Natural killer cell treated with Interleukin-12 subunit alpha and Interleukin-12 subunit beta and Interleukin-15 and Interleukin-18, amount 100 ng/mL, for 72 hours (primary cell): ENCODE measurements at regions not wholly inside any gene's neighbourhood (a gene's known extent, or its start where the extent isn't known, plus 50 kb on each side); places are given as distances from the start of the nearest gene placed in this dataset.

Experiments
- ATAC-seq, 2 donors: fragments of 150-1000 bp; cut with Tn5 transposase in 1 of 2; sonication (Bioruptor Pico), chemical (Tn5 transposase) in 1 of 2; 2 replicates each; pipeline ENCODE4 v1.10.0; 2021
- DNase-seq: peaks from one replicate; pipeline ENCODE4 v3.0.0; 2022; ENCODE audit warnings: low spot score
- H3K27ac Mint-ChIP-seq, 2 donors: 1 replicate in 1 of 2; 2 replicates in 1 of 2; pipeline ENCODE4 v1.8.0; 2022; ENCODE audit warnings: mixed read lengths in 2 of 2, mild to moderate bottlenecking in 1 of 2, moderate library complexity in 1 of 2
- H3K27me3 Mint-ChIP-seq, 2 donors: 1 replicate in 1 of 2; 2 replicates in 1 of 2; pipeline ENCODE4 v1.8.0; 2022; ENCODE audit warnings: mixed read lengths in 2 of 2
- H3K36me3 Mint-ChIP-seq: one replicate; pipeline ENCODE4 v1.8.0; 2022; ENCODE audit warnings: mixed read lengths
- H3K4me1 Mint-ChIP-seq, 2 donors: 1 replicate in 1 of 2; 2 replicates in 1 of 2; pipeline ENCODE4 v1.8.0; 2022; ENCODE audit warnings: low read depth in 2 of 2, mixed read lengths in 2 of 2, mild to moderate bottlenecking in 1 of 2
- H3K4me3 Mint-ChIP-seq: one replicate; pipeline ENCODE4 v1.8.0; 2022; ENCODE audit warnings: mixed read lengths
- H3K9me3 Mint-ChIP-seq: 2 replicates; pipeline ENCODE4 v1.8.0; 2022; ENCODE audit warnings: mixed read lengths

DNA sequence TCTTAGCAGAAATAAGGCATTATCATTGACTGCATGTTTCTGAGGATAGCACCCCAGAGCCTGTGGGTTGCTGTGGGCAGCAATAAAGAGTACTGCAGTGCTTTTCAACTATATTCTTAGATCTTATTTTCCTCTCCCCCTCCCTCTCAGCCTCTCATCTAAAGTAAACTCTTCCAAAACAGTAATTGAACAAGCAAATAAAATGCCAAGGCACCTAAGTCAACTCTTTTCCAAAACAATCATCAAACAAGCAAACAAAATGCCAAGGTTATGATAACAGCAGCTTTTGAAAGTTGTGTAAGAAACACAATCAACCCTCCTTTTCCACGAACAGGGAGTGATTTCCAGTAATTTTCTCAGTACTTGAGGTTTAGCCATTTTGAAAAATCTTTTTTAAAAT is 1542.6 kb downstream of the AACS start:
- no peaks in the 10 kb centered on the region for H3K36me3 Mint-ChIP-seq
- no peak for ATAC-seq

DNA sequence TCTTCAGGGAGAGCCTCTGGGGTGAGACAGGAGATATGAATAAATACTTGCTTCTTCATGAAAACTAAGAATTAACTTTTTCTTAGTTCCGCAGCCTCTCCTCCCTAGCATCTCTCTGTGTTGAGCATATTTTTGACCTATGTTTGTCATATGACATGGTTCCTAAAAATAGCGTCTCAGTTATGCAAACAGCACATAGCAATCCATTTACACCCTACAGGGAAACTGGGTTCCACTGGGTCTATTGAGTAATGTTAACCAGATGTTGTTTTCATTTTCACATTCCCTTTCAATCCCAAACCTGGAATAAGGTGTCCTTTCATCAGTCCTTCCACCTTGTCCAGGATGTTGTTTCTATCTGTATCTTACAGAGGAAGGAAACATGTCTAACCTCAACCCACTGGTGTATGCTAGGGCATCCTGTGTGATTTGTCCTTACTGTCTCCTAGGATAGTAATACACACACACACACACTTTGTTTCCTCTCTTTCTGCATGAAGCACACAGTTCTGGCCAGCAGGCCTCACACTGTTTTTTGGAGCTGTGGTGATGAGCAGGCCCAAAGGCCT is 1543.5 kb downstream of the AACS start:
- no peak overlapping the region for H3K27ac Mint-ChIP-seq
- H3K9me3 Mint-ChIP-seq, result peaks cover 13% of the 10 kb centered on the region
- DNase-seq (no peak), ATAC-seq (no peak)
- H3K4me1 Mint-ChIP-seq, result no peaks in the 10 kb centered on the region
- H3K36me3 Mint-ChIP-seq, result no peaks in the 10 kb centered on the region
- H3K4me3 Mint-ChIP-seq, result no peak overlapping the region
- H3K27me3 Mint-ChIP-seq, result no peaks in the 10 kb centered on the region

More for the DNA sequence above, 1542.6 kb downstream of the AACS start:
- Mint-ChIP-seq H3K4me1 (no peaks in the 10 kb centered on the region), H3K27me3 (no peaks in the 10 kb centered on the region), H3K9me3 (peaks cover 10% of the 10 kb centered on the region), H3K4me3 (no peak overlapping the region), H3K27ac (no peak overlapping the region)
- DNase-seq, result no peak

DNA sequence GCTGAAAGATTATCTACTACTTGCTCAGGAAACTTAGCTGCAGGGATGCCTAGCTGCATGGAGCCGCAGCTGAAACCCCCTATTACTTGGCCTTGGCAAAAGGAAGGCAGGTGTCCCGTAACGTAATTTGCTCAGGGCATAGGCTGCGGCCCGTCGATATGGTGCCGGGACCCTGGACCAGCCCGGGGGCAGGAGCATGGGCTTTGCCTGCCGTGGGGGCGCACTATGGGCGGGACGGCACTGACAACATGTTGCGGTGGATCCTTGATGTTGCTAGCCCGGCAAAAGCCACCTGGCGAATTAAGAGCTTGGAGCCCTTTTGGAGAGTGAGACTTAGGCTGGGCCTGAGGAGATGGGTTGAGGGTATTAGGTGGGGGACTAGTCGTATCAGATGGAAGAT is 1551.2 kb downstream of the AACS start:
- Mint-ChIP-seq H3K27ac (no peak overlapping the region), H3K4me1 (no peaks in the 10 kb centered on the region)

DNA sequence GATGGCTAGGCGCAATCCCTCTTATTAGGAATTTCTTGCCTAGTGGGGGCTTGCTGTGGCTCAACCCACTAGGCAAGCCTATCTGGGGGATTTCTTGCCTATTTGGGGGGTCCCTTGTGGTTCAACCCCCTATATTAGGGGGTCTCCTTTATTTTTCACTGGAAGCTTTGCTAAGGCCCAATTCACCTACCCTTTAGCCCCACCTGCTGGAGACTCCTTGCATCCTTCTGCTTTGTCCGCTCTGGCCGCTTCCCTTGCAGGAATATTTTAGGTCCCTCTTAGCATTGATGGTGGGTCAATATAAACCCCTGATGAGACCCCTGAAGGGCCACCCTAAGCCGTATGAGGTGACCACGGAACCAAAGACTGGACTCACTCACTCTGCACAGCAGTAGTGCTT is 1552.1 kb downstream of the AACS start:
- H3K4me1 Mint-ChIP-seq, result no peaks in the 10 kb centered on the region
- H3K4me3 Mint-ChIP-seq, result no peak overlapping the region
- ATAC-seq, result no peak
- H3K36me3 Mint-ChIP-seq, result no peaks in the 10 kb centered on the region
- no peak overlapping the region for H3K27ac Mint-ChIP-seq
- H3K27me3 Mint-ChIP-seq, result no peaks in the 10 kb centered on the region
- no peak for DNase-seq
- peaks cover 24% of the 10 kb centered on the region for H3K9me3 Mint-ChIP-seq

More for the DNA sequence above, 1551.2 kb downstream of the AACS start:
- Mint-ChIP-seq H3K27me3 (no peaks in the 10 kb centered on the region), H3K36me3 (no peaks in the 10 kb centered on the region), H3K4me3 (no peak overlapping the region), H3K9me3 (peaks cover 24% of the 10 kb centered on the region)
- DNase-seq, result no peak
- ATAC-seq, result peak in 1 of 2 donors; percentile 27

DNA sequence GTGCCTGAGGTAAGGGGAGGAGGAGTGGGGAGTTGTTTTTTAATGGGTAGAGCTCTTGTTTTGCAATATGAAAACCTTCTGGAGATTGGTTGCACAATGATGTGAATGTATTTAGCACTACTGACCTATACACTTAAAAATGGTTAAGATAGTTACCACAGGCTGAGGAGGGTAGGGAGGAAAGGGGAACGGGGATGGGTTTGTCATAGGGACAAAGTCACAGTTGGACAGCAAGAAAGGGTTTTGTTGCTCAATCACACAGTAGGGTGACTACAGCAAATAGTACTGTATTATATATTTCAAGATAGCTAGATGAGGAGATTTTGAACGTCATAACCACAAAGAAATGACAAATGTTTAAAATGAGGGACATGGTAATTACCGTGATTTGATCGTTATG is 1562.4 kb downstream of the AACS start:
- Mint-ChIP-seq H3K27ac (no peak overlapping the region), H3K4me3 (no peak overlapping the region), H3K36me3 (no peaks in the 10 kb centered on the region), H3K27me3 (no peaks in the 10 kb centered on the region), H3K4me1 (no peaks in the 10 kb centered on the region), H3K9me3 (peaks cover 5% of the 10 kb centered on the region)
- DNase-seq, result no peak
- no peak for ATAC-seq

DNA sequence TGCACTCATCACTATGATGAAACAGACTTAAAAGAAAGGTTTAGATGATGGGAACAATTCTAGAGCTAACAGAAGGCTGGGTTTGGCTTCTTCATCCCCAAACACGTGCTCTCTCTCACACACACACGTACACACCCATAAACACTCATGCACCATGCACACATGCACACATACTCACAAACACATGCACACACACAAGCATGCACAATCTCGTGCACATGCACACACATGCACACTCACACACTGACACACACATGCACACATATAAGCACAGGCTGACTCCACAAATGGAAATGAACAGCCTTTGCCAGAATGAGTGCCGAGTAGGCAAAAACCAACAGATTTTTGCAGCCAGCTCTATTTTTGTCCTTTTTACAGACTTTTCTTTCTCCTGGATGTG is 1571.6 kb downstream of the AACS start:
- no peak for ATAC-seq
- no peaks in the 10 kb centered on the region for H3K27me3 Mint-ChIP-seq
- H3K36me3 Mint-ChIP-seq, result peaks cover 10% of the 10 kb centered on the region

DNA sequence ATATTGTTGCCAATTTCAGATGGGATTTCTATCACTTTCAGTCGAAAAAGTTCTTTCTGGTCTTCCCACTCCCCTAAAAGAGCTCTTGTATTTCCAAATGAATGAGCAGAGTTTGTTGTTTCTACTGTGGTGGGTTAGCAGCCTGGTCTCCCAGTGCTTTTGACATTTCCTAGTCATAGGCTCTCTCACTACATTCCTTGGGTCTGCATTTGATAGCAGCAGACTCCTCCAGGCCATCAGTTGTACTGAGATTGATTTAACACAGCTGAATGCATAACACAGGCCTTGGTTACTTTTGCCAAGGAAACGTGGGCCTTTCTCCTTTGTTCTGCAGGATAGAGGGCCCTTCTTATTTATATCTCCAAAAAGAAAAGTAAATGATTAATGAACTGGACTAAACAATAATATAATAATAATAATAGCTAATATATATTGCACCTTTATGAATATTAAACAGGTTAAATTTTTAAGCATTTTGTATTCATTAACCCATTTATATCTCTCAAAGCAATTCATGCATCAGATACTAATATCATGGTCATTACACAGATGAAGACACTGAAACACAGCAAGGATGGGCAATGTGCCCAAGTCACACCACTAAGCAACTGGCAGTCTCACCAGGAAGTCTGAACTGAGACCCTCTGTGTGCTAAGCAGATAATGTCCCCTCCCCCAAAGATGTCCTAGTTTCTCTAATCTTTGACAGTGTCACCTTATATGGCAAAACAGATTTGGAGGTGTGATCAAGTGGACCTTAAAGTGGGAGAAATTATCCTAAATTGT is 1579.2 kb downstream of the AACS start:
- Mint-ChIP-seq H3K27ac (no peak overlapping the region), H3K4me1 (no peaks in the 10 kb centered on the region), H3K36me3 (peaks cover 11% of the 10 kb centered on the region), H3K9me3 (peaks cover 20% of the 10 kb centered on the region), H3K4me3 (no peak overlapping the region), H3K27me3 (peaks cover 0 to 6% of the 10 kb centered on the region in 2 donors)
- ATAC-seq (no peak), DNase-seq (no peak)

More for the DNA sequence above, 1571.6 kb downstream of the AACS start:
- DNase-seq, result no peak
- H3K27ac Mint-ChIP-seq, result no peak overlapping the region
- peaks cover 17% of the 10 kb centered on the region for H3K9me3 Mint-ChIP-seq
- no peaks in the 10 kb centered on the region for H3K4me1 Mint-ChIP-seq
- no peak overlapping the region for H3K4me3 Mint-ChIP-seq

DNA sequence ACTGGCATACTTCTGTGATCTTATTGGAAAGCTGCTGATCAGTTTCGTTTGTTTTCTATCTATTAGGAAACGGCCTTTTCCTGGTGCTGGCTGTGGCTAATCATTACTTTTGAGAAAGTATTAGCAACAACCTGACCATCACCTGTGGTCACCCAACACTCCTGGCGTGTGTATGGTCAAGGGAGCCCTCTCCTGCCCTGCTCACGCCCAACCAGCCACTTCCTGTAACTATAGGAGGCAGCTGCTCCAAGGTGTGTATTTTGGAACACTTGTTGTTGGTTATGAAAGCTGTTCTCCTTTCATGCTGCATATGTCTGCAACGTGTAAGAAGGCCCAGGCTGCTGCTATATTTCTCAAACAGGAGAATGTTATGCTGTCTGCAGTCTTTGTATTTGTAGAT is 1582.8 kb downstream of the AACS start:
- Mint-ChIP-seq H3K4me1 (no peaks in the 10 kb centered on the region), H3K4me3 (no peak overlapping the region), H3K36me3 (no peaks in the 10 kb centered on the region), H3K27me3 (peaks cover 0 to 6% of the 10 kb centered on the region in 2 donors), H3K27ac (no peak overlapping the region), H3K9me3 (peaks cover 5% of the 10 kb centered on the region)
- no peak for DNase-seq
- no peak for ATAC-seq

DNA sequence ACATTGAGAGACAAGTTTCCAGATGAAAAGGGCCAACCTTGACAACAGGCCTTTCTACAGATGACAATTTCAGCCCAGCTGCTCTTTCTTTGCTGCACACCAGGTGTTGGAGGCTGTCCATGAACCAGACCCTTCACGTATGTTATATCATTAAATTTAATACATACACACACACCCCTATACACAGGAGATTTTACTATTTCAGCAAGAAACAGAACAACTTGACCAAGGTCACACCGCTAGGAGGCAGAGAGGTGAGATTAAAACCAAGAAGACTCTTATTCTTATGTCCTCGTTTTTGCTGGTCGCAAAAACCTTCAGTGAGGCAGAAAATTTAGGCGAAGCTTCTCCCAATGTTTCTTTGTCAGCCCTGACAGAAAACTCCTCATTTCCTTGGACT is 1585.9 kb downstream of the AACS start:
- Mint-ChIP-seq H3K27ac (no peak overlapping the region), H3K9me3 (no peaks in the 10 kb centered on the region), H3K4me1 (no peaks in the 10 kb centered on the region), H3K36me3 (no peaks in the 10 kb centered on the region), H3K27me3 (peaks cover 0 to 6% of the 10 kb centered on the region in 2 donors), H3K4me3 (no peak overlapping the region)
- no peak for ATAC-seq
- no peak for DNase-seq

DNA sequence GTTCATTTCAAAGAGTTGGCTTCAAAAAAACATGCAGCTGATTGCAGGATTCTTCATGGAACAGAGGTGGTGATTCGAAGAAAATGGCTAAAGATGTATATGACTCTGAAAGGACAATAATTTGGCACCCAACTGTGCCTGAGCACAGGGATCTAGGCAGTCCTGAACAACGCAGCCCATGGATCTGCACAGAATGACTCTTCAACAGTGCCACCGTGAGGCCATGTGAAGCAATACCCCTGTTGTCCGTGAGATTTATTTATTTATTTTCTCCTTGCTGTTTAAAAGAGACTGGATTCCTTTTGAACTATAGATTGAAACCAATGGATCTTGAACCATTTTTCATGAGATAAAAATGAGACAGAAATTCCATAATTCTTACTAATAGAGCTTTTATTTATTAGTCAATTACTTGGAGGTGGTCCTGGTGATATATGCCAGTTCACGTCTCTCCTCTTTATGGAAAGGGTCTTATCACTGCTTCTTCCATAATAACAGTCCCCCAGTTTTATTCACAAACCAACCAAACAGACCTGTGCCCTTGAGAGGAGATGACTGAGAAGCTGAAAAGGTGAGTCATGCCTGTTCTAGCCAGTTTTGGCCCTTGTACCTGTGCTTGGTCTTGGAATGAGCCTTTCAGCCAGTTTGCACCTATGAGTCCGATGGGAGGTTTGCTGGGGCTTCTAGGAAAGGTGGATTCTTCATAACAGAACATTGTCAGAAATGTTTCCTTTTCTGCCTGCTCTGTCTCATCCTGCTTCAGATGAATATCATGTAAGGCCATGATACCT is 1598.3 kb downstream of the AACS start:
- Mint-ChIP-seq H3K36me3 (peaks cover 16% of the 10 kb centered on the region), H3K9me3 (peaks cover 22% of the 10 kb centered on the region), H3K4me1 (no peaks in the 10 kb centered on the region), H3K4me3 (no peak overlapping the region), H3K27me3 (peaks cover 0 to 6% of the 10 kb centered on the region in 2 donors), H3K27ac (no peak overlapping the region)
- DNase-seq (no peak), ATAC-seq (no peak)

DNA sequence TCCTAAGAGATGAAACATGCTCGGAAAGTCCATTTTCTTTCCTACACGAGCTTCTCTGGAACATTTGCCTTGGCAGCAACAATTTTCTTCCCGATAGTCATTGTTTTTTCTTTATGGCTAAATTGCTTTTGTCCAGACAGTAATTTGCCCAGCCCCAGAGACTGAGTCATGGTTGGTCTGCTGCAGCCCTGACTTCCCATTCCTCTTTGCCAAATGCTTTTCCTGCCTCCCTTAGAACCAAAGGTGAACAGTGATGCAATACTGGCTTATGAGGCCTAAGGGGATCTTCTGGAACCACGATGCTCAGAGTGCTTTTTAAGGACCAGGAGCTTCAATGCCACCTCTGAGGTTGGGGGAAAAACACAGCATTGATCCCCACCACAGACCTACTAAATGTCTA is 1599.6 kb upstream of the TMEM132C start:
- DNase-seq, result no peak
- no peaks in the 10 kb centered on the region for H3K36me3 Mint-ChIP-seq
- H3K27ac Mint-ChIP-seq, result no peak overlapping the region
- H3K4me1 Mint-ChIP-seq, result no peaks in the 10 kb centered on the region
- peaks cover 12% of the 10 kb centered on the region for H3K9me3 Mint-ChIP-seq
- H3K4me3 Mint-ChIP-seq, result no peak overlapping the region
- no peaks in the 10 kb centered on the region for H3K27me3 Mint-ChIP-seq
- ATAC-seq, result no peak

DNA sequence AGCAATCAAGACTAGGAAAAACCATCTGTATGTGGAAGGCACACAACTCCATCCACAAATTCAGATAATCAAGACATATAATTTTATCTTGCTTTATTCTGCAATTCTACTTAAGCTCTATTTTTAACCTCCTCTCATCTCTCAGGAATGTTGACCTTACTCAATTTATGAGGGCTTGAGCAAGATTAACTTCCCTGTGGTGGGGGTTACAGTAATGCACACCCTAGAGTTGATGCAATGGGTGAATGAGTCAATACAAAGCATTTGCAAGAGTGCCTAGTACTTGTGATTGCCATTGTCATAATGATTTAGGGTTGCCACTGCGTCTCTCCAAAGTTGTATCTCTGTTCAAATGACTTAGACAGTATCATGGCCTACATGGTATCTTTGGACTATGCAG is 1598.4 kb upstream of the TMEM132C start:
- H3K27ac Mint-ChIP-seq, result no peak overlapping the region
- H3K4me1 Mint-ChIP-seq, result no peaks in the 10 kb centered on the region
- H3K36me3 Mint-ChIP-seq, result no peaks in the 10 kb centered on the region
- H3K27me3 Mint-ChIP-seq, result no peaks in the 10 kb centered on the region
- DNase-seq (no peak), ATAC-seq (peak in 1 of 2 donors; percentile 41)
- H3K4me3 Mint-ChIP-seq, result no peak overlapping the region
- peaks cover 9% of the 10 kb centered on the region for H3K9me3 Mint-ChIP-seq

DNA sequence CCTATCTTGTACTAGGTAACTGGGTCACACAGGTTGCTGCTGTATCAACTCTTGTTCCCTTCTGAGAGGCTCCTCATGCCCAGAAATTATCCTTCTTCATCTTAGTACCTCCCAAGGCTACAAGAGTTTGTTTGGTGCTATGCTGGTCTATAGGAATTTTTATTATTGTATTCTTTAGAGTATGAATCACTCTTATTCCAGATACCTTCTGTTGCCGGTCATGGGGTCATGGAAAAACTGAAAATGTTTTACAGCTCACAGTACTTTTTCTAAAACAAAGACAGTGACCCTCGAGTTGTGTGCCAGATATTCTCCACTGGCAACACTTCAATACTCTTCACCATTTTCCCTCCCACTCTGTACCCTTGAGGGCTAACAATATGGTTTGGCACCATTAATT is 1598.0 kb upstream of the TMEM132C start:
- Mint-ChIP-seq H3K36me3 (no peaks in the 10 kb centered on the region), H3K4me3 (no peak overlapping the region), H3K4me1 (no peaks in the 10 kb centered on the region), H3K27me3 (no peaks in the 10 kb centered on the region), H3K27ac (no peak overlapping the region), H3K9me3 (peaks cover 9% of the 10 kb centered on the region)
- ATAC-seq (no peak), DNase-seq (no peak)

DNA sequence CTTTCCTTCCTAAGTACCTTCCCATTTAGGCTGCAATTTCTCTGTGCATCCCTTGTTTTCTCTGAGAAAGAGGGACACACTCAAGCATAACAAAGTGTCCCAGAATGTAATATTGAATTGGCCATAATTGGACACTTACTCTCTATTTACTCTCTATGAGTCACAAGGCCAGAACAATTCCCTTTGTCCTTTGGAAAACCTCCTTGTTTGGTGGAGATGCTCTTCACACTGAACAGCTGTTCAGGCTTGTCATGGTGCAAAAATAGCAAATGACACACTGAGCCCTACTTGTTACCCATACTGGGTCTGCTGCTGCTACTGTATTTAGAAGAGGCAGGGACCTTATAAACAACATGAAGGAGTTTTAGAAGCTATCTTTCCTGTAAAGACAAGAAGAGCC is 1590.5 kb upstream of the TMEM132C start:
- ATAC-seq, result no peak
- Mint-ChIP-seq H3K4me3 (no peak overlapping the region), H3K27ac (no peak overlapping the region), H3K27me3 (no peaks in the 10 kb centered on the region), H3K36me3 (peaks cover 5% of the 10 kb centered on the region), H3K9me3 (peaks cover 12% of the 10 kb centered on the region), H3K4me1 (no peaks in the 10 kb centered on the region)
- DNase-seq, result no peak
